ENCODE measurements at regions not wholly inside any gene's neighbourhood (a gene's known extent, or its start where the extent isn't known, plus 50 kb on each side); places are given as distances from the start of the nearest gene placed in this dataset.
"Not testable (repeated sequence)": the region's sequence is repeated elsewhere in the genome, so short reads cannot be mapped to it uniquely, and the experiment has no call there.

GRCh38 chr11:87866951-87867350 is 308.3 kb downstream of the RAB38 start:
- no peak for DNase-seq

DNA sequence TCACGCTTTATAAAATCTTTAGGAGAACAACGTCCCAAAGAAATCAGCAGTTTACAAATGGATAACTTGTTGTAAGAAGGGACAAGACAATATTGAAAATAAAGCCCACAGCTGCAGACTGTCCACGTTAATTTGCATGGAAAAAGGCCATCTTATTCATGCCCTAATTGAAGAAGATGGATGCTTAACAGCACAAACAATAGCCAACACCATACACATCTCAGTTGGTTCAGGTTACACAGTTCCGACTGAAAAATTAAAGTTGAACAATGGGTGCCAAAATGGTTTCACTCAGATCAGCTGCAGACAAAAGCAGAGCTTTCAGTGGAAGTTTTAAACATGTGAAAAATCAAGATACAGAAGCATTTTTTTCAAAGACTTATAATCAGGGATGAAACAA is 314.2 kb downstream of the RAB38 start:
- DNase-seq: no peak

DNA sequence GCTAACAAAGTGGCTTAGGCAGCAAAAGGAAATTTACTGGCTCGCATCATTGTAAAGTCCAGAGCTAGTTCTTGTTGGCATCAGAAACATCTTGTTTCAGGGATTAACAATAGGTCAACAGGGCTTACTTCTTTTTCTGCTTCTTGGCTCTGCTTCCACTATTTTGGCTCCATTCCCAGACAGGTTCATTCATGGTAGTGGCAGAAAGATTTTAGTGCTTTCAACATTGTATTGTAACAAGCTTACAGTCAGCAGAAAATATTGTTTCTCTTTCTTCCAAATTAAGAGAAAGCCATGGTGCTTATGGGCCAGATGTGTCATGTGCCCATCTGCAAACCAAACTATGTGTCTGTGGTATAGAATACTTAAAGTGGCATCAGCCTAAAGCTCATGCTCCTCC is 315.6 kb downstream of the RAB38 start:
- DNase-seq: no peak

DNA sequence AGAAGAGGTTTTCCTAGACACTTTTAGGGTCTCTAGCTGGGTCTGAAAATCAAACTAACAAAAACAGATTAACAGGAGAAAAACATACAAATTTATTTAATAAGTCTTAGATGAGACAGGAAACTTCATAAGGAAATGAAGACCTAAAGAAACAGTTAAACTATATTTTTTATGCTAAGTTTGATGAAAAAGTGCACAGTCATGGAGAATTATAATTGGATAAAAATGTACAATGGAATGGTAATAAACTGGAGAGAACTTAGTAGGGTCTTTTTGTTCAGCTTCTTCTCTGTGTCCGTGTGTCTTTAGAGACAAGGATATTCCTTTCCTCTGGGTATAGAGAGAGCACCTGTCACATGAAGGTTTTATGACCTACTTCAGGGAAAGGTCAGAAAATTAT is 323.4 kb downstream of the RAB38 start:
- no peak for DNase-seq

DNA sequence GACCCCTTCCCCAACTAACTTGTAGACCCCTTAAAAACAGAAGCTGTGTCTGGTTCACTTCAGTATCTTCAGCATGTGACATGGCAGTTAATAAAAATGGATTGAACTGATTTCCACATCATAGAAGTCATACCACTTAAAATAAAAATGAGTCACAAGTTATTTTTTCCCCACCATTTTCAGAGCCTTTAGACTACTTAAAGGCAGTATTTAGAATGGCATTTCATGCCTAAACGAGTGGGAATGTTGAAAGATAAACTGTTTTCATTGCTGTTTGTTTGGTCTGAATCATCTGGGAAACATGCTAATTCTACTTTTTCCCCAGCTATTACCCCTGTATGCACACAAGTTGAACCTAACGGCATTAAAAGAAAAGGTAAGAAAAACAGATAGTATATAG is 324.0 kb downstream of the RAB38 start:
- DNase-seq: no peak

- DNase-seq: no peak
These were observed 326.0 kb downstream of the RAB38 start for GRCh38 chr11:87849216-87849615.

DNA sequence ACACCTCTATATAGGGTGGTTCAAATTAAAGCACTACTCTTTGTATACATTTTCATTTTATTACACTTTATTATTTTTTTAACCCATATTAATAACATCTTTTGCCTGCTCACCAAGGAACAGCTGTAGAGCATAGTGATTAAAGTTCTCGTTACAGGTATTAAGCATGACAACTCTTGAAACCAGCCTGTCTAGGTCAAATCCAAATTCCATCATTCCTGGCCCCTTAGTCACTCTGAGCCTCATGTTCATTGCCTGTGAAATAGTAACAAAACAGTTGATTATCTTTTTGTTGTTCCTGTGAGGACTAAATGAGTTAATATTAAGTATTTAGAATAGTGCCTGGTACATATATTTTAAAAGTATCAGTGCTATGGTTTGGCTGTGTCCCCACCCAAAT is 334.5 kb downstream of the RAB38 start:
- no peak for DNase-seq

DNA sequence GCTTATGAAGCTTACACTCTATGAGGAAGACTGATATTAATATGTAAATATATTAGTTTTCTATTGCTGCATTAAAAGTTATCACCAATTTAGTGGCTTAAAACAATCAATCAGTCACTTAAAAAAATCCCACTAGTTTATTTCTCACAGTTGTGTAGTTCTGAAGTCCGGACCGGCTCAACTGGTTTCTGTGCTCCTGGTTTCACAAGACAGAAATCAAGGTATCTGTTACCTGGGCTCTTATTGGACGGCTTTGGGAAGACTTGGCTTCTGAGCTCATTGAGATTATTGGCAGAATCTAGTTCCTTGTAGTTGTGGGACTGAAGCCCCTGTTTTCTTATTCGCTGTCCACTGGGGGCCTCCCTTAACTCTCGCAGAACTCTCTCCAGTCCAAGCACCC is 343.0 kb downstream of the RAB38 start:
- DNase-seq: no peak

DNA sequence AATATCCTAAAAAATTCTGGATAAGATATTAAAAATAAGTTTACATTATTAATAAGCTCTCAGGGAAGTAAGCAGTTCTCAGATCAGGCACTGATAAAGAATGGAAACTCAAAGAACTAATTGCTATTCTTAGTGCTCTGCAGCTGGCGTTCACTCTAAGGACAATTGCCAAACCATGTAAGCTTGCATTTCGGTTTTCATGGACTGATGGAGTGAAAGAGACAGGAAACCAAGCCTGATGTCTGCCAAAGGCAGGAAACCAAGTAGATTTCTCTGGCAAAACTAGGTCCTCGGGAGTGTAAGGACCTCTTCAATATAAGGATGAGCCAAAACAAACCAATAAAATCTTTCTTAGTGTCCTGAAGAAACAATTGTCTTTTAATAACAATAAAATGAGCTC is 355.2 kb downstream of the RAB38 start:
- no peak for DNase-seq

DNA sequence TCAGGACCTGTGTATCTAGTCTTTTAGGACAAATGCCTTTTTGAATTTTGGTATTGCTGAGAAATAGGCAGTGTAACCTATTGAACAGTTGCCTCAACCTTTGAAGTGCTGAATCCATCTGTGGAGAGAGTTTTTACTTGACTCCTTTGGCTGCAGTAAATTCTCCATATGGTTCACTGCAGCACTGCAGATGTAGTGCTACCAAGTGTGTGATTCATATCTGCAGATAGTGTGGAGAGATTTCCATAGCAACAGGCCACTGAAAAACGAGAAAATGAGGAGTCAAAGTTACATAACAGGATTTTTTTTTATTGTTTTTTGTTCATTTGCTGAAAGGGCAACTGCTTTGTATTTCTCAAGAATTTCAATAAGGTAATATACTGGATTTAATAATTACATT is 356.1 kb downstream of the RAB38 start:
- no peak for DNase-seq

DNA sequence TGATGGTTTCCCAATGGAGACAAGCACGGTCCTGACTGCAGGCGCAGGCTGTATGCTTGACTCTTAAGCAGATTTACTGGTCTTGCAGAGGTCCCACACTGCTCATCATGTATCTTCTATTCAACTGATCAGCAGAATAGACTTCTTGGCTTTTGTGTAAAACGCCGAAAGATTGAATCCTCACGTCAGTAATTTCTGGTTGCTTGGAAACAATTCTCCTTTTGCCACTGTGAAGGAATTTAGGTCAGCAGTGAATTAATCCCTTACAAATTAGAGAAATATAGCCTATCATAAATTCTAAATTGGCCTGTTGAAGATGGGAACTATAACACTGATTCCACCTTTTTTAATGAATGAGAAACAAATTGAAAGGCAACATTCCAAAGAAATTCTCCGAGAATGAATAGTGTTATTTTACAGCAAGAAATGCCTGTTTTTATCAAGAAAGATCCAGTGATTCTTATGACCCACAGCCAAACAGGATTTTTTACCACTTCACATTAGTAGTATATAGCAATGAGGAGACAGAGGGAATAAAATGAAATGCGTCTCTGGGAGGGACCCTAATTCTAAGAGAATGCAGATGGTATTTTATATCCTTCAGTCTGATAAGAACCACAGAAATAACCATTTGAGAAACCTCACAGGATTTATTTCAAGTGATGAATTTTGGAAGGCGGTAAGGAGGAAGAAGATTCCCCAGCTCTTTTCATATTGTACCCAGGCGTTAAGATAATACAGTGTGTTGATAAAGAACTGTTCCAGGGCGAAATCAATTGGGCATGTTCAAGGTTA is 362.5 kb downstream of the RAB38 start:
- no peak for DNase-seq

- DNase-seq: no peak
These were observed 364.8 kb downstream of the RAB38 start for GRCh38 chr11:87810486-87810885.

- DNase-seq: no peak
These were observed 366.0 kb downstream of the RAB38 start for GRCh38 chr11:87809256-87809655.

- DNase-seq: no peak
These were observed 371.1 kb downstream of the RAB38 start for GRCh38 chr11:87804176-87804575.

DNA sequence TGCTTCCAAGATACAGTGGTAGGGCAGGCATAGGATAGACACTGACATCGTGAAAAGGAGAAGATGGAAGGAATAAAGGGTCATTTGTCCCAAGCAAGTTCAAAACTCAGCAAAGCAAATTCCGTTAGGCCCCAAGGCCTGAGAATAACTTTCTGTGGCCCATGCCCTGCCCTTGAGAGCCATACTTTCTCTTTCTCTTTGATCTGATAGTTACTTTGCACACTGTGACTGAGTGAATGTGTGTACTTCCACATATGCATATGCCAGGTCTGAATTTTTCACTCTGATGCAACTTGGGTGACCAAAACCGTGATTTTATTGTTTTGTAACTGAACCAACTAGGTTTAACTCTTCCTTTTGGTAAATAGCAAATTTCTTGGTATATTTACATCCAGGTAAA is 371.5 kb downstream of the RAB38 start:
- no peak for DNase-seq

- DNase-seq: not testable (repeated sequence)
These were observed 390.4 kb downstream of the RAB38 start for GRCh38 chr11:87784862-87785261.

GRCh38 chr11:87780068-87780413 is 395.2 kb downstream of the RAB38 start:
- no peak for DNase-seq

- peak; percentile 1 for DNase-seq
These were observed 395.8 kb downstream of the RAB38 start for GRCh38 chr11:87779276-87780067.

GRCh38 chr11:87778357-87778756 is 396.9 kb downstream of the RAB38 start:
- DNase-seq: no peak

GRCh38 chr11:87775036-87775435 is 400.2 kb downstream of the RAB38 start:
- no peak for DNase-seq

DNA sequence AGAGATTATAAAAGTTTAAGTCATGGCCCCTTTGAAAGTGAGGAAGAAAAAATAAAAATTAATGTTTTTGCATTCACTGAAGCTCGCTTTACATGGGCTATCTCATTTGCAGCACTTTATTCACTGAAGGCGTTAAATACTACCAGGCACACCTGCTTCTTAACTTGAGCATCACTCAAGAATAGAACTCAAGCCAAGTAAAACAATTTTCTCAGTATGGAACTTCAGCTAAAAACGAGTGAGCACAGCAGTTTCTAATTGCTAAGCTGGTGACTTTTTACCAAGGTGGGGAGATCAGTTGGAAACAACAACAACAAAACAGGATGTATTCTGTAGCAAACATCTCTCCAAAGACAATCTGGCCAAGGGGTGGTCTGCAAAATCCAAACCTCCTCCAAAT is 405.6 kb downstream of the RAB38 start:
- DNase-seq: no peak

GRCh38 chr11:87767615-87768014 is 407.6 kb downstream of the RAB38 start:
- no peak for DNase-seq

DNA sequence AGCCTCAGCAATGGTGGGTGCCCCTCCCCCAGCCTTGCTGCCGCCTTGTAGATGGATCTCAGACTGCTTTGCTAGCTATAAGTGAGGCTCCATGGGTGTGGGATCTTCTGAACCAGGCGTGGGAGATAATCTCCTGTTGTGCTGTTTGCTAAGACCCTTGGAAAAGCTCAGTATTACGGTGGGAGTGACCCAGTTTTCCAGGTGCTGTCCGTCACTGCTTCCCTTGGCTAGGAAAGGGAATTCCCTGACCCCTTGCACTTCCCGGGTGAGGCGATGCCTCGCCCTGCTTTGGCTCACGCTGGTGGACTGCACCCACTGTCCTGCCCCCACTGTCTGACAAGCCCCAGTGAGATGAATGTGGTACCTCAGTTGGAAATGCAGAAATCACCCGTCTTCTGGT is 411.2 kb downstream of the RAB38 start:
- DNase-seq: not testable (repeated sequence)

DNA sequence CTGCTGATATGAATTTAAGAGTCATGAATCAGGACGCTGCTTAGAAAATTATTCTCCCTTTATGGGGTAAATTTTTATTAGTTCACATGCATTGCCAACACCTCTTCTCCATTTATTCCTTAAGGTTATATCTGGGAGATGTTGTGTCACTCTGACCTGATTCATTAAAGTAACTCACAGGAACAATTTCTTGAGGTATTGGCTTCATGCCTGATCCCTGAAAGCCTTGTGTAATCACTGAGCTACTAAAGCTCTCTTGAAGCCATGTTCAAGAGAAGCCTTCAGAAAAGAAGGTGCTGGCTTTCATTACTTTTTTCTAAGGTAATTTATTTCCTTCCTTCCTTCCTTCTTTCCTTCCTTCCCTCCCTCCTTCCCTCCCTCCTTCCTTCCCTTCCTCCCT is 420.6 kb downstream of the RAB38 start:
- no peak for DNase-seq

DNA sequence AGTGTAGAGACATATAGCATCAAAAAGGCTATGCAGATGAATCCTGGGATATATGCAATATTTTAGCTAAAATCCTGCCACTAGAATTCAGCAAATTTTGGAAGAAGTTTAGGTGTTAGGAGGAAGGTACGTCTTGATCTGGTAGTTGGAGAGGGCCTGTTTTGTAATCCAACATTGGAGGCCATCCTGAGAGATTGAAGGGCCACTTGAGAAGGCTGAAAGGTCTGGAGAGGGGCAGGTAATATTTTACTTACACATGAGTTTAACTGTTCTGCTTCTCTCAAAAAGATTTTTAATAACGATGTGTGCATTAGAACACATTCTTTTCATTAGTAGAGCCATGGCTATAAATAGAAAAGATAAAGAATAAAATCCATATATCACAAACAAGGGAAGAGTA is 422.1 kb downstream of the RAB38 start:
- DNase-seq: no peak
